ENCODE measurements at regions not wholly inside any gene's neighbourhood (a gene's known extent, or its start where the extent isn't known, plus 50 kb on each side); places are given as distances from the start of the nearest gene placed in this dataset.

GRCh38 chr3:25143356-25144025 lies 284.6 kb upstream of the RARB start:
- Histone ChIP-seq H4K20me1 (ENCODE audit: insufficient read depth, low read length) (no peaks in the 10 kb centered on the region), H3K79me2 (ENCODE audit: insufficient read depth, low read depth, low read length) (no peaks in the 10 kb centered on the region), H3K9me3 (ENCODE audit: low read length) (no peaks in the 10 kb centered on the region), H3K27ac (ENCODE audit: low read depth, low read length, poor library complexity, severe bottlenecking) (no peak overlapping the region), H3K36me3 (ENCODE audit: insufficient read depth, low read length) (no peaks in the 10 kb centered on the region), H3K9me2 (ENCODE audit: insufficient read depth, low read length) (no peaks in the 10 kb centered on the region), H3K4me1 (ENCODE audit: insufficient read depth, low read length, poor library complexity, severe bottlenecking) (no peaks in the 10 kb centered on the region), H3K4me3 (ENCODE audit: low read depth, low read length, poor library complexity, severe bottlenecking) (no peak overlapping the region), H3K4me2 (ENCODE audit: low read length) (no peak overlapping the region), H2AFZ (ENCODE audit: low read length) (no peak overlapping the region)
- POLR2A ChIA-PET: no interaction called here
- BruUV-seq (replicated peaks): no TSS peak
- CTCF ChIA-PET (ENCODE audit: unreplicated experiment): no interaction called here
- intact Hi-C loops (cut with micrococcal nuclease; ENCODE audit: unreplicated experiment): no loop called here
- TF ChIP-seq CTCF (conservative IDR thresholded peaks at IDR 0.05; ENCODE audit: low read length): no peak
- TF ChIP-seq EZH2phosphoT487 (IDR thresholded peaks at IDR 0.05; ENCODE audit: borderline replicate concordance, low read depth, low read length): no peak
- DNase-seq (ENCODE audit: low spot score): no peak

GRCh38 chr3:25144430-25144829 lies 283.6 kb upstream of the RARB start:
- Histone ChIP-seq H4K20me1 (ENCODE audit: insufficient read depth, low read length) (no peaks in the 10 kb centered on the region), H3K36me3 (ENCODE audit: insufficient read depth, low read length) (no peaks in the 10 kb centered on the region)

More at GRCh38 chr3:25144430-25144829, 283.6 kb upstream of the RARB start:
- Histone ChIP-seq H3K79me2 (ENCODE audit: insufficient read depth, low read depth, low read length) (no peaks in the 10 kb centered on the region), H3K9me3 (ENCODE audit: low read length) (no peaks in the 10 kb centered on the region), H3K4me3 (ENCODE audit: low read depth, low read length, poor library complexity, severe bottlenecking) (no peak overlapping the region), H3K9me2 (ENCODE audit: insufficient read depth, low read length) (no peaks in the 10 kb centered on the region), H3K27ac (ENCODE audit: low read depth, low read length, poor library complexity, severe bottlenecking) (no peak overlapping the region), H3K4me1 (ENCODE audit: insufficient read depth, low read length, poor library complexity, severe bottlenecking) (no peaks in the 10 kb centered on the region), H2AFZ (ENCODE audit: low read length) (no peak overlapping the region), H3K4me2 (ENCODE audit: low read length) (no peak overlapping the region)
- CTCF ChIA-PET (ENCODE audit: unreplicated experiment): no interaction called here
- BruUV-seq (replicated peaks): no TSS peak
- TF ChIP-seq EZH2phosphoT487 (IDR thresholded peaks at IDR 0.05; ENCODE audit: borderline replicate concordance, low read depth, low read length) (no peak), CTCF (conservative IDR thresholded peaks at IDR 0.05; ENCODE audit: low read length) (no peak)
- intact Hi-C loops (cut with micrococcal nuclease; ENCODE audit: unreplicated experiment): no loop called here
- POLR2A ChIA-PET: interaction anchor here (0.6 kb wide), 1 partner anchor 299 kb away, joined by 3 read pairs; no protein-coding TSS in a partner anchor
- DNase-seq (ENCODE audit: low spot score): no peak

Data from OCI-LY7 (cell line).